Endothelial cell of umbilical vein (primary cell): ENCODE measurements at regions not wholly inside any gene's neighbourhood (a gene's known extent, or its start where the extent isn't known, plus 50 kb on each side); places are given as distances from the start of the nearest gene placed in this dataset.
"Not testable (repeated sequence)": the region's sequence is repeated elsewhere in the genome, so short reads cannot be mapped to it uniquely, and the experiment has no call there.

Experiments used
- EZH2 ChIP-seq: IDR thresholded peaks from 2 replicates; pipeline ENCODE4 v1.6.1; 2012; ENCODE audit warnings: borderline replicate concordance, low read depth, mild to moderate bottlenecking, moderate library complexity, low read length, inconsistent platforms; ENCODE audit not compliant: severe bottlenecking
- POLR2A ChIP-seq: IDR thresholded peaks from 2 replicates; pipeline ENCODE4 v1.6.1; 2012; ENCODE audit warnings: low read depth, mild to moderate bottlenecking, control low read depth, low read length
- POLR2AphosphoS5 ChIP-seq: IDR thresholded peaks from 2 replicates; pipeline ENCODE4 v1.6.1; 2012; ENCODE audit warnings: low read depth, mild to moderate bottlenecking, control low read depth, low read length, moderate library complexity; ENCODE audit not compliant: insufficient read depth
- TF ChIP-seq, protein P1 (sequence below), 2 donors: IDR thresholded peaks; 1 replicate in 1 of 2; 2 replicates in 1 of 2; pipeline ENCODE4 v1.5.1; 2011; ENCODE audit warnings: low read length in 2 of 2, mild to moderate bottlenecking in 2 of 2, moderate library complexity in 2 of 2, control low read depth in 1 of 2, inconsistent platforms in 1 of 2, low read depth in 1 of 2; ENCODE audit not compliant: insufficient read depth in 1 of 2; ENCODE audit errors: extremely low read depth in 1 of 2

- TF ChIP-seq, protein P1, sequence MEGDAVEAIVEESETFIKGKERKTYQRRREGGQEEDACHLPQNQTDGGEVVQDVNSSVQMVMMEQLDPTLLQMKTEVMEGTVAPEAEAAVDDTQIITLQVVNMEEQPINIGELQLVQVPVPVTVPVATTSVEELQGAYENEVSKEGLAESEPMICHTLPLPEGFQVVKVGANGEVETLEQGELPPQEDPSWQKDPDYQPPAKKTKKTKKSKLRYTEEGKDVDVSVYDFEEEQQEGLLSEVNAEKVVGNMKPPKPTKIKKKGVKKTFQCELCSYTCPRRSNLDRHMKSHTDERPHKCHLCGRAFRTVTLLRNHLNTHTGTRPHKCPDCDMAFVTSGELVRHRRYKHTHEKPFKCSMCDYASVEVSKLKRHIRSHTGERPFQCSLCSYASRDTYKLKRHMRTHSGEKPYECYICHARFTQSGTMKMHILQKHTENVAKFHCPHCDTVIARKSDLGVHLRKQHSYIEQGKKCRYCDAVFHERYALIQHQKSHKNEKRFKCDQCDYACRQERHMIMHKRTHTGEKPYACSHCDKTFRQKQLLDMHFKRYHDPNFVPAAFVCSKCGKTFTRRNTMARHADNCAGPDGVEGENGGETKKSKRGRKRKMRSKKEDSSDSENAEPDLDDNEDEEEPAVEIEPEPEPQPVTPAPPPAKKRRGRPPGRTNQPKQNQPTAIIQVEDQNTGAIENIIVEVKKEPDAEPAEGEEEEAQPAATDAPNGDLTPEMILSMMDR (IDR thresholded peaks at IDR 0.05; ENCODE audit: extremely low read depth in 1 of 2, insufficient read depth in 1 of 2, low read depth in 1 of 2, low read length in 2 of 2): not testable (repeated sequence)
- TF ChIP-seq POLR2A, POLR2AphosphoS5, EZH2: not testable (repeated sequence)
Observed at GRCh38 chr10:22091260-22091659, 87.7 kb upstream of the DNAJC1 start.
